HG03196 (cell line): ENCODE measurements at regions not wholly inside any gene's neighbourhood (a gene's known extent, or its start where the extent isn't known, plus 50 kb on each side); places are given as distances from the start of the nearest gene placed in this dataset.
"Not testable (repeated sequence)": the region's sequence is repeated elsewhere in the genome, so short reads cannot be mapped to it uniquely, and the experiment has no call there.

Experiments used
- ATAC-seq: cut with Tn5 transposase; IDR thresholded peaks from one replicate; pipeline ENCODE4 v1.9.1; 2021; ENCODE audit not compliant: unreplicated experiment

DNA sequence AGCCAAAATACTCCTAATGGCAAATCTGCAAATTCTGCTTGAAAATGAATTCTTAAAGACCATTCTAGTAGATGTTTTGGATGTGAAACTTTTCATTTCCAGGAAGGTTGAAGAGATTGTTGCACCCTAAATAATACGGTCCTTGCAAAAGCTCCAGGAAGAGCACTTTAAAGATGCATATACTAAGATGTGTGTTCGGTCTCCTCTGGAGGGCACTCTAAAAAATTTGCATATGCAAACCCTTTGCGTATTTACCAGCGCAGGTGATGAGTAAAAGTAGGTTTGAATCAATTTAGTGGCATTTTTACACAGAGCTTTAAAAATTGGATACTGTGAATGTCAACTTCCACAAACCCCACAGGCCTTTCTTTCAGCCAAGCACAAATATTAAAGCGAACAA is 378.1 kb upstream of the SORCS1 start:
- no peak for ATAC-seq

GRCh38 chr10:107542016-107542415 is 377.5 kb upstream of the SORCS1 start:
- ATAC-seq = no peak

DNA sequence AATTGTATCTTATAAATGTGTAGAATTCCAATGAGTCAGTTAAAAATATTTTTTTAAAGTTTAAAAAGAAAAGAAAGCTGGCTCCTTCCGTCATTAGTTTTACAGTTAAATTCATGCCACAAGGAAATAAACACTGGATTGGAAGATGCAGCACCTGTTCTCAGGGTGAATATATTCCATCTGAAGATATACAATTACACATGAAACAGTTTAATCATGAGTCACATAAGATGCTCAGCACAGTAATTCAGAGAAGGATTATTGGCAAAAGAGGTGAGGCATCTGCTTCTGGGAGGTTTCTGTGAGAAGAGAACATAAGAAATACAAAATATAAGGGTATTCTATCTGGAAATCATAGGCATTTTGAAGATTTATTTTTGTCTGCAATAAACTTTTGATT is 376.5 kb upstream of the SORCS1 start:
- no peak for ATAC-seq

DNA sequence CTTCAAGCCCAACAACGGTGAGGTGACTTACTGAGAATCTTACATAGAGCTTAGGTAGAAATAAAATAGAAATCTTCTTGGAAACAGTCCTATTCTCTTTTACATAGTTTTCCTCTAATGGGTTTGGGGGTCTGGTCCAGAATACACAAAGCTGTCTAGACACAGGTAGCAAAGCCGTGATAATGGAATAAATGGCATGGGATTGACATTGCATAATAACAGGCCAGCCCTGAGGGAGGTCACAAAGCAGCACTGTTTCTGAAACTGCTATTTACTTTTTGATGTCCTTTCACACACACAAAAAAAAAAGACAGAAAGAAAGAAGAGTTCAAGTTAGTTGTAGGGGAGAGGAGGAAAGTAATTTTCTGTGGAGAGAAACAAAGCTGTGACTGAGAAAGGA is 364.8 kb upstream of the SORCS1 start:
- ATAC-seq = no peak

DNA sequence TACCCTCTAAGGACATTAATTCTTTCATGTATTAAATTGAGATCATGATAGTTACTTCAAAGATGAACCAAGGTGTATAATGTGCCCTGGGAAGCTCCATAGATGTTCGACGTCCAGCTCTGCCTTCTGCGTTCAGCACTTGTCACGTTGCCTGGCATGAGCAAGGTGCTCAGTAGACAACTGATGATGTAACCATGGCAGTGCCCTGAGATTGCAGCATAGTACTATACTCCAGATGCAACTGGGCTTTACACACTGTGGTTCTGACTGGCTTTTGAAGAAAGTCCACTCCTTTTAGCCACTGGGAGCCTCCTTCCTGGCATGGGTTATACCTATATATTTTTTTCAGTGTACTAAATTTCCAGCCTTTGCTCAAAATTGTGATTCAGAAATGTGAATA is 355.8 kb upstream of the SORCS1 start:
- ATAC-seq = no peak

- no peak for ATAC-seq
Observed at GRCh38 chr10:107517811-107518210, 353.3 kb upstream of the SORCS1 start.

DNA sequence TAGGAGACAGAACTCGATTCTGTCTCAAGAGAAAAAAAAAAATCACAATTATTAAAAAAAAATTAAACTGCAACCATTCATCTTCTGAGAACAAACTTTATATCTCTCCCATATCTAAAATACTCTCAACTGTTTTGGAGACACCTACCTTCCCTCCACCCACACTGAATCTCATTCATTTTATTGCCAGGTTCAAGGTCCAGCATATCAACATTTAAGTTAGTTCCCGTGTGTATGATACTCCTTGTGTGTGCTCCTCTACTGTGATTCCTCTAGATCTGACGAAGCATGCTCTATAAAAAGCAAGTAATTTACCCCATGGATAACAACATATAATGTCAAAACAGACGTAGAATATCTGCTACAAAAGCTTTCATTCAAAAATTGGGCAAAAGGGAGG is 351.8 kb upstream of the SORCS1 start:
- no peak for ATAC-seq

DNA sequence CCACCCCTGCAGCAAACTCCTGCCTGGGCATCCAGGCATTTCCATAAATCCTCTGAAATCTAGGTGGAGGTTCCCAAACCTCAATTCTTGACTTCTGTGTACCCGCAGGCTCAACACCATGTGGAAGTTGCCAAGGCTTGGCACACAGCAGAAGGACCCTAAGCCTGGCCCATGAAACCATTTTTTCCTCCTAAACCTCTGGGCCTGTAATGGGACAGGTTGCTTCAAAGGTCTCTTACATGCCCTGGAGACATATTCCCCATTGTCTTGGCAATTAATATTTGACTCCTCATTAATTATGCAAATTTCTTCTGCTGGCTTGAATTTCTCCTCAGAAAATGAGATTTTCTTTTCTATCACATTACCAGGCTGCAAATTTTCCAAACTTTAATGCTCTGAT is 339.5 kb upstream of the SORCS1 start:
- ATAC-seq = not testable (repeated sequence)

DNA sequence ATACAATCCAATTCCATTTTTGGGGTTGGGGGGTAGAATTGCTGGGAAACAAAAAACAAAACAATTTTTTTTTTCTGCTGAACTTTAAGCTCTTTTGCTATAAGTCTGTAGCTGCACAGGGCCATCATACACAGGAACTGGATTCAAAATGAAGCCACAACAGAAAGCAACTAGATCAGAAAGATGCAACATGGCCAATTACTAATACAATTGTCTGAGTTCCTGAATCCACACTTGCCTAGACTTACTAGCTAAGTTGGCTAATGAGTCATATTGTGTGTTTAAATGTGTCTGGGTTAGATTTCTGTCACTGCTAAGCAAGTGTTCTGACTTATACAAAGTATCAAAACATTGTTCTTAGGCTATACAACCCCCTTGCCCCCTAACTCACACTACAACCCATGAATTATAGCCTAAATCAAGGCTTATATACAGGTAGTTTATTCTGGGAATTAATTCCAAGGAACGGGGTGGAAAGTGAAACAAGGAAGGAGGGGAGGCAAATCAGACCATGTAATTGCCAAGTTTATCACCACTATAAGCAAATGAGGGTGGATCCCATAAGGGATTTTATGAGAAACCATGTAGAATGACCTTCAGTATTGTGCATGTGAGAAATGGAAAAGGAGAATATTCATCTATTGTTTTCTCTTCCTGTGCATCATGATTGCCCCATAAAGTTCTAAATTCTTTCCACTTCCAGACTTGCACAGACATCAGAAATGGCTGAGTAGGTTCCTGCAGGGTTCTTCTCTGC is 337.9 kb upstream of the SORCS1 start:
- ATAC-seq = no peak

DNA sequence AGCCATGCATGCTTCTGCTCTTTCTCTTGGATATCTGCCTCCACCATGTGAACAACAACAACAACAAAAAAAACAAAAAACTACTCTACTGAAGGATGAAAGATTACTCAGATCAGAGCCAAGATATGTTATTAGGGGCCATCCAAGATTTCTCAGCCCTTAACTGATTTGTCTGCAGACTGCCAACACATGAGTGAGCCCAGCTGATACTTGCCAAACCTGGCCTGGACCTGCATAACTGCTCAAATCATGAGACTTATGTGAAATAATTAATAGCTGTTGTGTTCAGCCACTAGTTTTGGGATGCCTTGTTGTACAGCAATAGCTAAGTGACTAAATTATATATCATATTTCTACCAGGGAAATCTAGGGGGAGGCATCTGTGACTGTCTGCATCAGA is 334.5 kb upstream of the SORCS1 start:
- ATAC-seq = no peak

DNA sequence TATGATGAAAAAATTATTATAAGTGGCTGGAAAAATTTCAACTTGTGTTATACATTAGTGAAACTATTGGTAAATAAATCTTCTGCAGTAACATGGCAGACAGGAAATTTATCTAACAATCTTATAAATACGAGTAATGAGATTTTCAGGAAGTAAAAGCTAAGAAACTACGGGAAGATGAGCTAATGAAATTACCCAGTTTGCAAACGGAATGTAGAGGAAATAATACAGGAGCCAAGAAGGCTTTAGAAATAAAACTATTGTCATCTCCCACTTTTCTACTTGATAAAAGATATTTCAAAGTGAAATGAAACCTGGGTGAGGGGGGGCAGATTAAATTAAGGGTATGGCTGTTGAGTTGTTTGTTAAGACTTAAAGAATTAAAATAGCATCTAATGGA is 332.5 kb upstream of the SORCS1 start:
- no peak for ATAC-seq

- no peak for ATAC-seq
Observed at GRCh38 chr10:107496594-107496993, 332.1 kb upstream of the SORCS1 start.

GRCh38 chr10:107492389-107492788 is 327.9 kb upstream of the SORCS1 start:
- no peak for ATAC-seq

- no peak for ATAC-seq
Observed at GRCh38 chr10:107490389-107490788, 325.9 kb upstream of the SORCS1 start.

DNA sequence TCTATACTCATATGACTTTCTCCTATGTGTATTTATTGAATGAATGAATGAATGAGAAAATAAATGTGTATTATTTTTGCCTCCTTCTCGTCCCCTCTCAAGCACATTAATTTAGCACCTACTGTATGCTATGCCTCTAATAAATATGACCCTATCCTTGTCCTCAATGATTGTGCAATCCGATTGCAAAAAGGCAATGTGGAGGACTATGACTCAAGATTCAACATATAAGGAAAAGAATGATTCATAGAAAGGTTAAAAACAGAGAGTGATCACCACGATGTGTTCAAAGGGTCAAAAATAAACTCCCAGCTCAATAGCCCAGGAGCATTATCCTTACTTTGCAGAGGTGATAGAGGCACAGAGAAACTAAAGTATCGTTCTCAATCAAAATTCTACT is 322.8 kb upstream of the SORCS1 start:
- ATAC-seq = no peak

DNA sequence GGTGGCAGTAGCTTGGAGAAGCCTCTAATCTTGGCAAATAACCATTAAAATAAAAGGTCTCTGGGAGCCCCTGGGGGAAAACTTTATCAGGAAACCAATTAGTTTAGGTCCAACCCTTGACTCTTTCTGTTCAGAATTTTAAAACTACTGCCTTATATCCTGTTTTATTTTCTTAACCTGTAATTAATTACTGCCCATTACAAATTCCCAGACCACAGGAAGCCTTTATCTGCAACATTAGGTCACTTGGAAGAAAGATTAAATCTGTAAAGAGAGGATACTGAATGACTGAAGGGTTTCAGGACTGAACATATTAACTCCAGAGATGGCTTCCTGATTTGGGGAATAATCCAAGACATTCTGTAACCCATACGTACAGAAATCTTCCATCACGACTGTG is 320.5 kb upstream of the SORCS1 start:
- no peak for ATAC-seq

DNA sequence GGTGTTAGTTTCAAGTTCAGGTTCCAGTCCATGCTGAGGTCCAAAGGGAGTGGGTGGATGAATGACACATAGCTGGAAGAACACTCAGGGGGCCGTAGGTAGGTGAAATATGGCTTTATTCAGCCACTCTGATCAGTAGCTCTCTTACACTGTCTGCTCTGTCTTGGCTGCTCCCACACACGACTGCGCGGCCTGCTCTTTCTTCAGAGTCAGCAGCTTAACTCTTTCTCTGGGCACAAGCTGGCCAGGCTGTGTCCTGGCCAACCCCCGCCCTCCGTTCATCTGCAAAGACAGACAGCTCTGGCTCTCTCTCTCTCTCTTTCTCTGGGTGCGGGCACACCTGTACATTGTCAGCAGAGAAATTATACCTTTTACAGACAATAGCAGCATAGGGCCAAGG is 317.4 kb upstream of the SORCS1 start:
- no peak for ATAC-seq

GRCh38 chr10:107481224-107481623 is 316.7 kb upstream of the SORCS1 start:
- ATAC-seq = no peak

GRCh38 chr10:107480781-107481180 is 316.3 kb upstream of the SORCS1 start:
- ATAC-seq = no peak

DNA sequence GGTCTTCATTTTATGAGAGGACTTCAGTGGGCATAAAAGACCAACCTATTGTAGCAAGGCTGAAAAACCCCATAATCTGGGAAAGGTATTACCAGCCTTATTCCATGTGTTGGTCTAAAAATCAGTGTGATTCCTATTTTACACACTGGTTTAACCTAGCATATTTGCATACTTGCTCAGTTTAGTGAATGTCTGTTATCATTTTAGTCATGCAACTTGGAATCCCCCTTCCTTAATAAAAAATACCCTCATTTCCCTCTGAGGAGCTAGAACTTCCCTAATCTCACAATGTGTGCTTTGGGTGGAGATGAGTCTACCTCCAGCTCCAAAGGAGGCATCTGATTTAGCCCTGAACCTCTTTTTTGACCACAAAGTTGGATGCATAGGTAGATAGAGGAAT is 312.8 kb upstream of the SORCS1 start:
- ATAC-seq = no peak

GRCh38 chr10:107476408-107476807 is 311.9 kb upstream of the SORCS1 start:
- no peak for ATAC-seq

DNA sequence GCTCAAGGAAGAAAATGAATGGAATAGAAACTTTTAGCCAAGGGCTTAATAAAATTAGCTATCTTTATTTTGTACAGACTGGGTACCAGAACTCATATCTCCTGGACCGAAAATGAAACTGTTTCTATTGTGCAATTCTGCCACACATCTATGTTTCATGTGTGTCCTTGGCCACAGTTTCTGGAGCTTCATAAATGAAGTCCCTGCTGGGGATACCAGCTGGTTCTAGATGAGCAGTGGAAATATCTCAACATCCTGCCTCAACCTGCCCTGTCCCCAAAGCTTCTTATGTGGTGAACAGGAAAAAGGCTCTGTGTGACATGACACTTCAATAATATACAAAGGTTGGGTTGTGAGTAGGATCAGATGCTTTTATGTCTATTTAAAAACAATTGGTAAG is 310.1 kb upstream of the SORCS1 start:
- no peak for ATAC-seq

DNA sequence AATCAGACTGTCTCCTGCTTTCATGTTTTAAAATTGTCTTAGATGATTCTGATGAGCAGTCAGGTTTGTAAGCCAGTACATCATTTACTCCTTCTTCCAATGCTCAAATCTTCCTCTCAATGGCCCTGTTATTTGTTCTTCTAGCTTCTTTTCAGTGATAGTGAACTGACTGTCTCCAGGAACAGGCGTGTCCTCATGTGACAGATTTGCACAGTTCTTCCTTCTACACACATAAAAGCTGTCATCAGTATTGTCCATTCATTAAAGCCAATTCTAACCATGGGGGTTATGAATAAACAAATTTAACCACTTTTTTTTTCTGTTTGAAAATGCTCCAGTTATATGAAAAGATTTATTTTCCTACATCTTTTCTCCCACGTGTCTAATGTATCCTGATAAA is 308.7 kb upstream of the SORCS1 start:
- ATAC-seq = no peak
